ENCODE measurements at regions not wholly inside any gene's neighbourhood (a gene's known extent, or its start where the extent isn't known, plus 50 kb on each side); places are given as distances from the start of the nearest gene placed in this dataset.
"Not testable (repeated sequence)": the region's sequence is repeated elsewhere in the genome, so short reads cannot be mapped to it uniquely, and the experiment has no call there.

DNA sequence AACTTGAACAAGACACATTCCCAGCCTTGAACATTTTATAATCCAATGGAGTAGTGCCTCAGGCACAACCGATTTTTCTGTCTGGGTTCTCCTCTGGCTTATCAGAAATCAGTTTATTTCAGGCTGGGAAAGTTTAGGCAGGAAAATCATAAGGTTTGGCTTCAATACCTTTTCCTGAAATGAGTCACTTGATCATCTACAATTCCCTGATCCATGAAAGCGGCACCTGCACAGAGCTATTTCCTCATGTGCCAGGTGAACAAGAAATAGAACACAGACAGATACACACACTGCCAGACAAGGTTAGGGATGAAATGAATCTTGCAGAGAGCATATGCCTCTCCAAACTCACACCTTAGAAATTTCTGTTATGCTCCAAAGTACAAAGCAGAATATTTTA, 106.7 kb upstream of the OR9G4 start:
- DNase-seq, result no peak

DNA sequence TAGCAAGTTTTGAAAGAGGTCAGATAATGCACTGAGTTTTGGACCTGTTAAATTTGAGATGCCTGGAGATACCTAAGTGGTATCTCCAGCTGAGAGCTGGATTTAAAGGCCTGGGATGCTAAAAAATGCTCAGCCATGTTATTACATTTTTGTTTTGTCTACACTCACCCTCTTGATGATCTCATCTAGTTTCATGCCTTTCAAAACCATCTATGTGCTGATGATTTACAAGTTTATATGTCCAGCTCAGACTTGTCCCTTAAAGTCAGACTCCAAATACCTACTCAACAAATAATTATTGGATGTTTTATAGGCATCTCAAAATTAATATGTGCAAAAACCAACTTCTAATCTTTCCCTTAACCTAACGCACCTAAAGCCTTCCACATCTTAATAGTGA, 103.6 kb upstream of the OR9G4 start:
- DNase-seq, result no peak

DNA sequence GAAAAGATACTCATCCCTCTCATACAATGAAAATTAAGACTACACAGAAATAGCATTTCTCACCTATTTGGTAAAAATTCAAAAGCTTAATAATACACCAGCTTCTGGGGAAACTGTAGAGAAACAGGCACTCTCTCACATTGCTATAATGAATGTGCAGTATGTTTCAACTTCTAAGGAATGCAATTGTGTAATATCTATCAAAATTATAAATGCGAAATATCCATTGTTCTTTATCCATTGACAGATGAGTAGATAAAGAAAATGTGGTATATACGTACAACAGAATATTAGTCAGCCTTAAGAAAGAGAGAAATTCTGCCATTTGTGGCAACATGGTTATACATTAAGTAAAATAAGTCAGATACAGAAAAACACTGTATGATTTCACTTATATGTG, 101.4 kb upstream of the OR9G4 start:
- no peak for DNase-seq

DNA sequence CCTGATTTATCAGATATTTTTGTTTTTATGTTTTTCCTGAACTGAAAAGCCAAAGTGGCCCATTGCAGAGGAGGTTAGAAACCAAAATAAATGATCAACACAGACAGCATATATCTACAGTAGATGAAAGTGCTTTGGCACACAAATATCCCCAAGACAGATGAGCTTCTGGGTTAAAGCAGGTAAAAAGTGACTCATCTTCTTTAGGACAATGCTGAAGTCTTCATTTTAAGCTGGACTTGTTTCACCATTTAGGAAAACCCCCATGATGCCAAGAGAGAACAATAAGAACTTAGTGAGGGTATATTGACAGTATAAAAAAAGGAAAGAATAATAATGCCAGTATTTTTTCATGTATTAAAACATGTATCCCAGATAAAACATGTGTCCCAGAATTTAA, 100.8 kb upstream of the OR9G4 start:
- DNase-seq, result no peak

DNA sequence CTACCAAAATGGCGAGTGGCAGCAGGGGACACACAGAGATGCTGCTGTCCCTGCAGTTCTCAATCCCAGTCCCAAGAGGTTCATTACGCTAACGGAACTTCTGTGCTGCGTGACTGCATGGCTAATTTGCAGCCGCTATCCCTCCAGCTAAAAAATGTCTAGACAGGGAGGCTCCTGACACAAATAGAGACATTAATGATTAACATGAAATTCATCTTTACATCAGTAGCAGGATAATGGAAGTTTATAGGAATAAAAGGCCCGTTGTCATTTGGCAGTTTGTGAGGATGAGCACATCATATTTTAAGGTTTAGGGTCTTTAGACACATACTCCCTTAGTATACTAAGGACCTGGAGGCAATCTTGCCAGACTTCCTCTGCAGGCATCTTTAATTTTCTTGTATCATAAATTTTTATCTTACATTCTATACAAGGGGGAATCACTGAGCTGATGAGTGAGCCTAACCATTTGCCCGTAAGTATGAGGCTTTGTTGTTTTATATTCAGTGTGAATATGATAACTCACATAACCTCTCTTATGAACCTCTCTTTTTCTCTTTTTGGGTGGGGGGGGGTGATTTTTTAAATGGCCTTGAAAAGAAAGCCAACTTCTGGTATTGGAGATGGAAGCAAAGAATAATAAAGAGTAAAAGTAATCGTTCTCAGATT, 99.8 kb upstream of the OR9G4 start:
- DNase-seq, result no peak

DNA sequence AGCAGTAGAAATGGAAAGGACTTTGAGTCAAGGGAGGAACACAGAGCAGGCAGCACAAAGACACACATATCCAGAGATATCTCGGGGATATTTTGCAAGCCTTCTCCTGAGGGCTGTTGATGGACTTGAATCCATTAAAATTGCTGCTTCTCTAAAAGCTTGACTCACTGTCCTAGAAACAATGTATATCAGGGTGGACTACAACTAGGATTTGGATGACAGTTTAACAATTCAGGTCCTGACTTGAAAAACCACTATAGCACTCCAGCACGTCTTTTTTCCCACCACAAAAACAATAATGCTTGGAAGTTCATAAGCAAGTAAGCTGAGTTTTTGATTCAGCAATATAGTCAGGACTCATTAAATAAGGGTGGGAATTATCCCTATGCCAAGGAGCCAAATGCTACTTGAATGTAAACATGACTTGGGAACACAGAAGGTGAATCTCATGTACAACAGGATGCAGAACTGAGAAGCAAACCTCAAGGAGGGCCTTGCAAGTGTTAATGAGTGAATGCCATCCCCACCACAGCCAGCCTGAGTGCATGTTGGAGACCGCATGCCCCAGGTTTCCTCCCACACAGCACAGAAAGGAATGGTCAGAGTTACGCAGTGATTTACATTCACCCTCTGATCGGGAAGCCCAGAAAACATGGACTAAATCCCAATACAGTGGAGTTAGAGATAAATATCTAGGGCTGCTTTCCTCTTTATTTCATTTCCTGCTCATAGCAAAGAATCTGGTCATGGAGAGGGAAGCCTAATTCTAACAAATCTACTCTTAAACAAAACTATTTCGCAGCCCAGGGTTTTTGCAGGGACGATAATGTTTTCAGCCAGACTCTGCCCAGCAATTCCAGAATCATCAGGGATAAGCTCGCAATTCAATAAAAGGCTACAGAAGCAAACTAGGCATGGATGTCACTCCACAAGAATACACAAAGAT, 98.4 kb upstream of the OR9G4 start:
- DNase-seq, result no peak

DNA sequence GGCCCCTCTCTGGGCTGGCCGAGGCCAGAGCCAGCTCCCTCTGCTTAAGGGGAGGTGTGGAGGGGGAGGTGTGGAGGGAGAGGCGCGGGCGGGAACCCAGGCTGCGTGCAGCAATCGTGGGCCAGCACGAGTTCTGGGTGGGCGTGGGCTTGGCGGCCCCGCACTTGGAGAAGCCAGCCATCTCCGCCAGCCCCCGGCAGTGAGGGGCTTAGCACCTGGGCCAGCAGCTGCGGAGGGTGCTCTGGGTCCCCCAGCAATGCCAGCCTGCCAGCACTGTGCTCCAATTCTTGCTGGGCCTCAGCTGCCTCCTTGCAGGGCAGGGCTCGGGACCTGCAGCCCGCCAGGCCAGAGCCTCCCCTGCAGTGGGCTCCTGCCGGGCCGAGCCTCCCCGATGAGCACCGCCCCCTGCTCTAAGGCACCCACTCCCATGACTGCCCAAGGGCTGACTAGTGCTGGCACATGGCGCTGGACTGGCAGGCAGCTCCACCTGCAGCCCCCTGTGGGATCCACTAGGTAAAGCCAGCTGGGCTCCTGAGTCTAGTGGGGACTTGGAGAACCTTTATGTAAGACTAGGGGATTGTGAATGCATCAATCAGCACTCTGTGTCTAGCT, 96.7 kb upstream of the OR9G4 start:
- no peak for DNase-seq

DNA sequence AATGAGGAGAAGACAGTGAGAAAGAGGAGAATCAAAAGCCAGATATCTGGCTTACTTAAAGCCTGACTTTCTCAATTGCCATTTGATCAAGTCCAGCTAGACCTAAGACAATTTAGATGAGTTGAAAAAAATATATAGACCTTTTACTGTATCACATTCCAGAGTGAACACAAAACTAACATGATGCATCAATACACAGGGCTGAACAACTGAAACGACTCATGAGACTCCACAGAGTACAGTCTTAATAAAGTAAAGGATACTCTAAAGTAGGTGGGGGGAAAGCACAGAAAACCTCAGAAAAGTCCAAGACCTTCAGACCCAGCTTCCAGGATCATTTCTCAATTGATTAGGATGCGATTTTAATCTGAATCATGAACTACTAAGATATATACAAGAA, 95.3 kb upstream of the OR9G4 start:
- no peak for DNase-seq

DNA sequence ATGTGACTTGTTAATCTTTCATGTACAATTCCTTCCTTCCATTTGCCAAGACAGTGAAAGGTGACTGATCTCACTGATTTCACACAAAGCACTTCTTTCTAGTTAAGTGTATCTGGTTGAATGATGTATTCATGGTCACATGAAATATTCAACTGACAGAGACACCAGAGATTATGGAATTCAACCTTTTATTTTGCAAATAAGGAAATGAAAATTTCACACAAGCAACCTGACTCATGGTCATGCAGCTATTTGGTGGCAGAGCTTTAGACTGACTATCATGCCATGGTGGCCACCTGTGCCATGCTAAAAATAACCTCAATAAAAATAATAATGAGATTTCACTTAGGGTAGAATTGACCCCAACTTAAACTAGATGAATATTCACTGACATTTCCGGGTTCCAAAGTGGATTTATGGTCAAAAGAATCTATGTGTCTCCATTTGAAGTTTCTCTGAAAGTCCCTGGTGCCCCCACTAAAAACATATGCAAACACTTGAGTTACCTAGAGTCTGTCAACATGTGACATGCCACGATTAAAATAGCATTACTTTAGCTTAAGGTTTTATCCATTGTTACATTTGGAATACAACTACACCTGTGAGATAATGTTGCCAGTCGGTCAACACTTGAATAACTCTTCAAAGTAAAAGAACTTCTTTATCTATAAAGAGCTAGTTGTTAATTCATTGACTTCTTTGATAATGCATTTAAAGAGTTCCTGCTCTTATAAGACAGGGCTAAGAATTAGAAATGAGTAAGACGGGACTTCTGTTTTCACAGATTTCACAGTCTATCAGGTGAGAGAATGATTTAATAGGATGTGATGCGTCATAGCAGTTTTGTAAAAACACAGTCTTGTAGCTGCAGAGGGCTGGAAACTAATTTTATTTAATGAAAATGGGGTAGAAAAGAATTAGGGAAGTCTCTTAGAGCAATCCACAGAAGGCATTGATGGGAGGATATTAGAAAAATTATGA, 94.6 kb upstream of the OR9G4 start:
- no peak for DNase-seq

DNA sequence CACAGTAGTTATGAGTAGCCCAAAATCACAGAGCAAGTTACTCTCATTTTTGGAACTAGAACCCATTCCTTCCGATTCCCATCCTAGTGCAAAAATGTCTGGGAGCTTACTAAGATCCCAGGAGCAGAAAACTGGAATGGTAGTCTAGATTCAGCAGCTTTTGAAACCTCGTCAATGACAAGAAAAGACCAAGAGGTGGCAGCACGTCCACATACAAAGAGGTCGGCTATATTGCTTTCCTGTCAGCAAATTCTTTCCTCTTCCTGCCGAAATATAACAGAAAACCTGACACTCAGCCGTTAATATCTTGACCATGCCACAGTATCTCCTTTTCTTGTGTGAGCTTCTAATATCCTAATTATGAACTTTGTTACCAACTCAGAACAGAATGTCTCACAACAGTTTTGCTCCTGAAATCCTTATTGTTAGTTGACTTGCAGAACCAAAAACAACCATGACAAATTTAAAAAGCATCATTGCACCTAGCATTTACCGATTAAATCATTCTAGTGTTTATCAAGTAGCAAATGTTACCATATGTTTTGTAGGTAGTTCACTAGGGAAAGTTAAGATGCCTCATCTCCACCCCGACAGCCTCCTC, 92.8 kb upstream of the OR9G4 start:
- DNase-seq, result peak; percentile 52

DNA sequence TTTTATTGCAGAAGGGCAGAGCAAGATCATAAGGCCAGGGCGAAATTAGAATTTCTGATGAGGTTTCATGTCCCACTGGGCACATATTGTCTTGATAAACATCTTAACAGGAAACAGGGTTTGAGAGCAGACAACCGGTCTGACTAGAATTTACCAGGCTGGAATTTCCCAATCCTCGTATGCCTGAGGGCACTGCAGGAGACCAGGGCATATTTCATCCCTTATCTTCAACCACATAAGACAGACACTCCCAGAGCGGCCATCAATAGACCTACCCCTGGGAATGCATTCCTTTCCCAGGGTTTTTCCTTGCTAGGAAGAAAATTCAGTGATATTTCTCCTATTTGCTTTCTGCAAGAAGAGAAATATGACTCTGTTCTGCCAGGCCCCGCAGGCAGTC, 78.9 kb upstream of the OR9G4 start:
- not testable (repeated sequence) for DNase-seq

DNA sequence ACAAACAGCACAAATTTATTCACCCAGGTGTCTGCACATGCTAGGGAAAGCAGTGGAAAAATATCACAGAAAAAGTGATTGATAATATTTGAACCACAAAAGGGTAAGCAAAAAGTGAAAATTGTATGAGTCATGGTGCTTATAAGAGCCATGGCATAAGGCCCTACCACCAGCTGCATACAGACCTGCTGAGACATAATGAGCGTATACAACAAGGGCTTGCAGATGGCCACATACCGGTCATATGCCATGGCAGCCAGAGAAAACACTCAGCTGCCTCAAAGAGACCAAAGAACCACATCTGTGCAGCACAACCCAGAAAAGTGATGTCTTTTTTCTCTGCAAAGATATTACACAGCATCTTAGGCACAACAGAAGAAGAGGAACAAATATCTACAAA, 71.4 kb upstream of the OR9G4 start:
- DNase-seq, result no peak

DNA sequence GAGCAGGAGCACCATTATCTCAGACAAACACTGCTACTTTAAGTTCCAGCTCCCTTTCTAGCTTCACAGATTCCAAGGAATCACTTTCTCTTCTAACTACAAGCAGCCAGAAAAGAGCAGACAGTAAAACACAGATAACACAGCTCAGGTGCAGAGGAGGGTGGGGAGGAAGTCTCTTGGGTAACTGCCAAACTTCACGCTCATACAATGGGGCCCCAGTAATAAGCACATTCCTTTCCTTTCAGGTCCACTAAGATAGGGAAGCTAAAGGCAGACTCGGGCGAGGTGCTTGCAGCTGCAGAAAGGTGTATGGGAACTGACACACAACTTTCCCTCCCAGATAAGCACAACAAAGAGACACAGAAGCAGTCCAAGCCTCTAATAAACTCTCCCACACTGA, 69.2 kb upstream of the OR9G4 start:
- no peak for DNase-seq

DNA sequence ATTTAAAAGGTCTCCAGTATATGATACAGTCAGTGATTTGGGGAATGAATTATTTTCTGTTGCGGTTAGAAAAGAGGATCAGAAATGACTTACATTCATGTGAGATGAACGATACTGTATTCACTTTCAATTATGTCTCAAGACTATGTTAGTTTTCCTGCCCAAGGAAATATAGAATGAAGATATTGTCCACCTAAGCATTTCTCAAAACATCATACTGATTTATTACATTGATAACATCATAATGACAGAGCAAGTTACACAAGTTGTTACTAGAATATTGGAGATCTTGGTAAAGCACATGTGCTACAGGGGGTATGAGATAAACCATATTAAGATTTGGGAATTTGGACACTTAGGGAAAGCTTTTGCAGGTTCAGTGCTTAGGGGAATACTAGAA, 67.8 kb upstream of the OR9G4 start:
- no peak for DNase-seq

DNA sequence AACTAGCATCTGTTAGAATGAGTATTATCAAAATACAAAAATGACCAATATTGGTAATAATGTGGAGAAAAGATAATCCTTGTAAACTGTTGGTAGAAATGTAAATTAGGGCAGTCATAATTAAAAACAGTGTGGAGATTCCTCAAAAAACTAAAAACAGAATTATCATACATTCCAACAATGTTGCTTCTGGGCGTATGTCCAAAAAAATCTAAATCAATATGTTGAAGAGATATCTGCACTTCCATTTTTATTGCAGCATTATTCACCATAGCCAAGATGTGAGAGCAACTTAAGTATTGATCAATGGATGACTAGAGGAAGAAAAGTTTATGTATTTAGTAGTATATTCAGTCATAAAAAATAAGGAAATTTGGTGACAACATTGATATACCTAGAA, 59.8 kb upstream of the OR9G4 start:
- no peak for DNase-seq

DNA sequence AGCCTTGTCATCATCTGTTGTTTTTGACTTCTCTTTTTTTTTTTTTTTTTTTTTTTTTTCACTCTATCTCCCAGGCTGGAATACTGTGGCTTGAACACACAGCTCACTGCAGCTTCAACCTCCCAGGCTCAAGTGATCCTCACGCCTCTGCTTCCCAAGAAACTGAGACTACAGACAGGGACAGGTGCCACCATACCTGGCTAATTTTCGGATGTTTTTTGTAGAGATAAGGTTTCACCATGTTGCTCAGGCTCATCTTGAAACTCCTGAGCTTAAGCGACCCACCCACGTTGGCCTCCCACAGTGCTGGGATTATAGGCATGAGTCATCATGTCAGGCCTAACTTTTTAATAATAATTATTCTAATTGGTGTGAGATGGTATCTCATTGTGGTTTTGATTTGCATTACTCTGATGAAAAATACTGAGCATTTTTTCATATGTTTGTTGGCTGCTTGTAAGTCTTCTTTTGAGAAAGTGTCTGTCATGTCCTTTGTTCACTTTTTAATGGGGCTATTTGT, 51.3 kb upstream of the OR9G4 start:
- DNase-seq, result no peak
